ENCODE measurements at regions not wholly inside any gene's neighbourhood (a gene's known extent, or its start where the extent isn't known, plus 50 kb on each side); places are given as distances from the start of the nearest gene placed in this dataset.

GRCh38 chr4:188754372-188755002, 615.2 kb downstream of the TRIML1 start:
- TF ChIP-seq POLR2A (IDR thresholded peaks at IDR 0.05): no peak
- no peak for TF ChIP-seq CTCF (IDR thresholded peaks at IDR 0.05)
- no peak for TF ChIP-seq POLR2AphosphoS5 (IDR thresholded peaks at IDR 0.05)
